ENCODE measurements at regions not wholly inside any gene's neighbourhood (a gene's known extent, or its start where the extent isn't known, plus 50 kb on each side); places are given as distances from the start of the nearest gene placed in this dataset.

DNA sequence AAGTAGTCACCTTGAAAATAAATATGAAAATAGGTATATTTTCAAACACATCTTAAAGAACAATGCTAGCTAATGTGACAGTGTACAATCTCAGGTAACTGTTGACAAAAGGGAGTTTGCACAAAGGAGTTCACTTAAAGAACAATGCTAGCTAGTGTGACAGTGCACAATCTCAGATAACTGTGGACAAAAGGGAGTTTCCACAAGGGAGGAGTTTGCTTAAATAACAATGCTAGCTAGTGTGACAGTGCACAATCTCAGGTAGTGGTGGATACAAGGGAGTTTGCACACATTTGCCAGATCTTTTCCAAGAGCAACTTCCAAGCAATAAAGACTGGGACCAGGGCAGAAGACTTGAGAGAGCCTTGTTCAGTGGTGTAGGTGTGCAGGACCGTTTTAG lies 442.9 kb upstream of the FTMT start:
- TF ChIP-seq POLR2AphosphoS5 (IDR thresholded peaks at IDR 0.05), result no peak
- TF ChIP-seq, protein P1, sequence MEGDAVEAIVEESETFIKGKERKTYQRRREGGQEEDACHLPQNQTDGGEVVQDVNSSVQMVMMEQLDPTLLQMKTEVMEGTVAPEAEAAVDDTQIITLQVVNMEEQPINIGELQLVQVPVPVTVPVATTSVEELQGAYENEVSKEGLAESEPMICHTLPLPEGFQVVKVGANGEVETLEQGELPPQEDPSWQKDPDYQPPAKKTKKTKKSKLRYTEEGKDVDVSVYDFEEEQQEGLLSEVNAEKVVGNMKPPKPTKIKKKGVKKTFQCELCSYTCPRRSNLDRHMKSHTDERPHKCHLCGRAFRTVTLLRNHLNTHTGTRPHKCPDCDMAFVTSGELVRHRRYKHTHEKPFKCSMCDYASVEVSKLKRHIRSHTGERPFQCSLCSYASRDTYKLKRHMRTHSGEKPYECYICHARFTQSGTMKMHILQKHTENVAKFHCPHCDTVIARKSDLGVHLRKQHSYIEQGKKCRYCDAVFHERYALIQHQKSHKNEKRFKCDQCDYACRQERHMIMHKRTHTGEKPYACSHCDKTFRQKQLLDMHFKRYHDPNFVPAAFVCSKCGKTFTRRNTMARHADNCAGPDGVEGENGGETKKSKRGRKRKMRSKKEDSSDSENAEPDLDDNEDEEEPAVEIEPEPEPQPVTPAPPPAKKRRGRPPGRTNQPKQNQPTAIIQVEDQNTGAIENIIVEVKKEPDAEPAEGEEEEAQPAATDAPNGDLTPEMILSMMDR (IDR thresholded peaks at IDR 0.05), result no peak

Measured in sigmoid colon (tissue), 4 donors.